ENCODE measurements at regions not wholly inside any gene's neighbourhood (a gene's known extent, or its start where the extent isn't known, plus 50 kb on each side); places are given as distances from the start of the nearest gene placed in this dataset.

DNA sequence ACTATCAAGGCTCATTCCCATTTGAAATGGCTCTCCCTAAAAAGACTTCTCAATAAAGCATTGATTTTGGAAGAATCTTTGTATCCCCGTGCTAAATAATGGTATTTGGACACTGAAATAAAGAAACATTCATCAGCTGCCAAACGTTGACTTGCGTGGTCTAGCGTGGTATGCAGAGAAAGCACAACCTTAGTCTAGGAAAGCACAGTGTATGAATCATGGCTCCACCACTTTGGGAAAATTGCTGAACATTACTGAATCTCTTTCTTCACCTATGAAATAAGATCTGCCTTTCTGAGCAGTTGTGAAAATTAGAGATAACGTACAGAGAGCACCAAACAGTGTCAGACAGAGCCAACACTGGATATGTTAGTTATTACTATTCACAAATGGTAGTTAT lies 353.9 kb downstream of the SS18 start:
- TF ChIP-seq POLR2A (IDR thresholded peaks at IDR 0.05) (no peak), POLR2AphosphoS5 (IDR thresholded peaks at IDR 0.05) (no peak)
- TF ChIP-seq, protein P1, sequence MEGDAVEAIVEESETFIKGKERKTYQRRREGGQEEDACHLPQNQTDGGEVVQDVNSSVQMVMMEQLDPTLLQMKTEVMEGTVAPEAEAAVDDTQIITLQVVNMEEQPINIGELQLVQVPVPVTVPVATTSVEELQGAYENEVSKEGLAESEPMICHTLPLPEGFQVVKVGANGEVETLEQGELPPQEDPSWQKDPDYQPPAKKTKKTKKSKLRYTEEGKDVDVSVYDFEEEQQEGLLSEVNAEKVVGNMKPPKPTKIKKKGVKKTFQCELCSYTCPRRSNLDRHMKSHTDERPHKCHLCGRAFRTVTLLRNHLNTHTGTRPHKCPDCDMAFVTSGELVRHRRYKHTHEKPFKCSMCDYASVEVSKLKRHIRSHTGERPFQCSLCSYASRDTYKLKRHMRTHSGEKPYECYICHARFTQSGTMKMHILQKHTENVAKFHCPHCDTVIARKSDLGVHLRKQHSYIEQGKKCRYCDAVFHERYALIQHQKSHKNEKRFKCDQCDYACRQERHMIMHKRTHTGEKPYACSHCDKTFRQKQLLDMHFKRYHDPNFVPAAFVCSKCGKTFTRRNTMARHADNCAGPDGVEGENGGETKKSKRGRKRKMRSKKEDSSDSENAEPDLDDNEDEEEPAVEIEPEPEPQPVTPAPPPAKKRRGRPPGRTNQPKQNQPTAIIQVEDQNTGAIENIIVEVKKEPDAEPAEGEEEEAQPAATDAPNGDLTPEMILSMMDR (IDR thresholded peaks at IDR 0.05), result no peak
